ENCODE measurements at regions not wholly inside any gene's neighbourhood (a gene's known extent, or its start where the extent isn't known, plus 50 kb on each side); places are given as distances from the start of the nearest gene placed in this dataset.

DNA sequence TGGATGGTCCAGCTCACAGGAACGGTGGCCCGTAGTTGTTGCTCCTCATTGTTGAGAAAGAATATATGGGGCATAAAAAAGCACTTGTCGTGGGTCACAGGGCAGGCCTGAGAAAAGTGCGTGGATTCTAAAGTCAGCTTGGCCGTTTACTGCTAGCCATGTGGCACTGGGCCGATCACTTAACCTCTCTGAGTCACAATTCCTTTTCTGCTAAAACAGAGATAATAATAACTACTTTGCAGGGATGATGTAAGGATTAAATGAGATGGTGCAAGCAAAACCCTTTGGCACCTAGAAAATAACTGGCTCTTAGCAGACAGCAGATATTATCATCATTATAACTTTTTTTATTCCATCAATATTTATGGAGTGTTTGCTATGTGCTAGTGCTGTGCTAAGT is 579.7 kb downstream of the CCDC171 start:
- Histone ChIP-seq H3K27me3 (ENCODE audit: insufficient read depth, low read length, poor library complexity) (no peaks in the 10 kb centered on the region), H3K36me3 (ENCODE audit: insufficient read depth, low read length) (no peaks in the 10 kb centered on the region), H3K4me1 (ENCODE audit: insufficient read depth, low read length) (no peaks in the 10 kb centered on the region), H3K4me2 (ENCODE audit: insufficient read depth, low read length) (no peak overlapping the region), H3K9me3 (ENCODE audit: insufficient read depth, low read length, severe bottlenecking) (no peaks in the 10 kb centered on the region), H3K4me3 (ENCODE audit: low read depth in 1 of 2, low read length in 2 of 2) (no peak overlapping the region), H4K20me1 (ENCODE audit: insufficient read depth, low read length) (no peaks in the 10 kb centered on the region), H3K79me2 (ENCODE audit: insufficient read depth, low read length) (no peaks in the 10 kb centered on the region), H2AFZ (ENCODE audit: low read depth, low read length) (no peak overlapping the region), H3K27ac (ENCODE audit: low read length) (no peak overlapping the region), H3K9ac (ENCODE audit: low read depth, low read length) (no peak overlapping the region)
- no peak for ATAC-seq (ENCODE audit: insufficient read depth, low read depth)
- TF ChIP-seq EZH2 (IDR thresholded peaks at IDR 0.05; ENCODE audit: borderline replicate concordance, low read depth, low read length, severe bottlenecking) (no peak), CTCF (IDR thresholded peaks at IDR 0.05; ENCODE audit: borderline replicate concordance, extremely low read depth, low read length, poor library complexity, severe bottlenecking) (no peak)
- DNase-seq = no peak

GRCh38 chr9:16133032-16133431 is 580.2 kb downstream of the CCDC171 start:
- Histone ChIP-seq H3K4me1 (ENCODE audit: insufficient read depth, low read length) (no peaks in the 10 kb centered on the region), H4K20me1 (ENCODE audit: insufficient read depth, low read length) (no peaks in the 10 kb centered on the region), H3K27ac (ENCODE audit: low read length) (no peak overlapping the region), H3K4me2 (ENCODE audit: insufficient read depth, low read length) (no peak overlapping the region), H2AFZ (ENCODE audit: low read depth, low read length) (no peak overlapping the region), H3K27me3 (ENCODE audit: insufficient read depth, low read length, poor library complexity) (no peaks in the 10 kb centered on the region), H3K9me3 (ENCODE audit: insufficient read depth, low read length, severe bottlenecking) (no peaks in the 10 kb centered on the region), H3K4me3 (ENCODE audit: low read depth in 1 of 2, low read length in 2 of 2) (no peak overlapping the region), H3K36me3 (ENCODE audit: insufficient read depth, low read length) (no peaks in the 10 kb centered on the region), H3K79me2 (ENCODE audit: insufficient read depth, low read length) (no peaks in the 10 kb centered on the region), H3K9ac (ENCODE audit: low read depth, low read length) (no peak overlapping the region)
- no peak for DNase-seq
- no peak for ATAC-seq (ENCODE audit: insufficient read depth, low read depth)
- no peak for TF ChIP-seq CTCF (IDR thresholded peaks at IDR 0.05; ENCODE audit: borderline replicate concordance, extremely low read depth, low read length, poor library complexity, severe bottlenecking)
- TF ChIP-seq EZH2 (IDR thresholded peaks at IDR 0.05; ENCODE audit: borderline replicate concordance, low read depth, low read length, severe bottlenecking) = no peak

DNA sequence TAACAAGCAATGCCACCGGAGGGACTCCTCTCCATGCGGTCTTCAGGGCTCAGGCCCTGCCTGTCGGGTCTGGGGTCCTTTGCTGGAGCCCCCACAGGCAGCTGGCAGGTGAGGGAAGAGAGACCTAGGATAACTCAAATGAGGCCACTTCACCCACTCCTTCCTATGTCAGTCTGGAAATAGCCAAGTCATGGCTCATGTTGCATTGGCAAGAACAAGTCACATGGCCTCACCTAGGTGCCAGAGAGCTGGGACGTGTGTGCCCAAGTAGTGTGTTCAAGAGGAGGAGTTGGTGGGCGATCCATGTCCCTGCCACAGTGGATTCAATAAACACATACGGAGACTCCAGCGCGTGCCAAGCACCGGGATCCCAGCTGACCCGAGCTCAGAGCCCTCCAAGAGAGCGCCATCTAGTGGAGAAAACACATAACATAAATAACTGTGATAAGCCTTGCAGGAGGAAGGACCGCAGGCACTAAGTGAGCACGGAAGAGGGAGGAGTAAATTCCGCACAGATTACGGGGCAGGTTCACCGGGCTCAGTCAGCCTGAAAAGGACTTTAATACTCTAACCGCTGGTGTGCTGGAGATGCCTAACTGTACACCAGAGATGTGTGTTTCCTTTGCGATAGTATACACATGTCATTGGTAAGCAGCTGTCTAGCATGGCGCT is 580.8 kb downstream of the CCDC171 start:
- Histone ChIP-seq H3K27ac (ENCODE audit: low read length) (no peak overlapping the region), H3K4me2 (ENCODE audit: insufficient read depth, low read length) (no peak overlapping the region), H3K79me2 (ENCODE audit: insufficient read depth, low read length) (no peaks in the 10 kb centered on the region), H4K20me1 (ENCODE audit: insufficient read depth, low read length) (no peaks in the 10 kb centered on the region), H3K27me3 (ENCODE audit: insufficient read depth, low read length, poor library complexity) (no peaks in the 10 kb centered on the region), H3K9ac (ENCODE audit: low read depth, low read length) (no peak overlapping the region), H2AFZ (ENCODE audit: low read depth, low read length) (no peak overlapping the region), H3K36me3 (ENCODE audit: insufficient read depth, low read length) (no peaks in the 10 kb centered on the region), H3K4me1 (ENCODE audit: insufficient read depth, low read length) (no peaks in the 10 kb centered on the region), H3K9me3 (ENCODE audit: insufficient read depth, low read length, severe bottlenecking) (no peaks in the 10 kb centered on the region), H3K4me3 (ENCODE audit: low read depth in 1 of 2, low read length in 2 of 2) (no peak overlapping the region)
- TF ChIP-seq CTCF (IDR thresholded peaks at IDR 0.05; ENCODE audit: borderline replicate concordance, extremely low read depth, low read length, poor library complexity, severe bottlenecking) (peak; percentile 66), EZH2 (IDR thresholded peaks at IDR 0.05; ENCODE audit: borderline replicate concordance, low read depth, low read length, severe bottlenecking) (no peak)
- ATAC-seq (ENCODE audit: insufficient read depth, low read depth) (peak; percentile 76), DNase-seq (peak; percentile 18)

Data from DND-41 (cell line).